ENCODE measurements at regions not wholly inside any gene's neighbourhood (a gene's known extent, or its start where the extent isn't known, plus 50 kb on each side); places are given as distances from the start of the nearest gene placed in this dataset.

- peak overlapping the region; percentile 68 for H3K27ac ChIP-seq
- no peak for DNase-seq (ENCODE audit: low read depth, low spot score)
These were observed 206.0 kb upstream of the PREP start for GRCh38 chr6:105608711-105609374.

GRCh38 chr6:105607636-105608621, 205.0 kb upstream of the PREP start:
- no peak for DNase-seq (ENCODE audit: low read depth, low spot score)
- peak overlapping the region; percentile 68 for H3K27ac ChIP-seq

- DNase-seq (ENCODE audit: low read depth, low spot score), result no peak
These were observed 204.1 kb upstream of the PREP start for GRCh38 chr6:105606831-105607463.

GRCh38 chr6:105604587-105604884, 201.7 kb upstream of the PREP start:
- peak overlapping the region; percentile 20 for H3K27ac ChIP-seq
- DNase-seq (ENCODE audit: low read depth, low spot score), result no peak

More at GRCh38 chr6:105606831-105607463, 204.1 kb upstream of the PREP start:
- H3K27ac ChIP-seq, result peak overlapping the region; percentile 68

- H3K27ac ChIP-seq, result peak overlapping the region; percentile 20
- DNase-seq (ENCODE audit: low read depth, low spot score), result no peak
These were observed 201.1 kb upstream of the PREP start for GRCh38 chr6:105603788-105604586.

DNA sequence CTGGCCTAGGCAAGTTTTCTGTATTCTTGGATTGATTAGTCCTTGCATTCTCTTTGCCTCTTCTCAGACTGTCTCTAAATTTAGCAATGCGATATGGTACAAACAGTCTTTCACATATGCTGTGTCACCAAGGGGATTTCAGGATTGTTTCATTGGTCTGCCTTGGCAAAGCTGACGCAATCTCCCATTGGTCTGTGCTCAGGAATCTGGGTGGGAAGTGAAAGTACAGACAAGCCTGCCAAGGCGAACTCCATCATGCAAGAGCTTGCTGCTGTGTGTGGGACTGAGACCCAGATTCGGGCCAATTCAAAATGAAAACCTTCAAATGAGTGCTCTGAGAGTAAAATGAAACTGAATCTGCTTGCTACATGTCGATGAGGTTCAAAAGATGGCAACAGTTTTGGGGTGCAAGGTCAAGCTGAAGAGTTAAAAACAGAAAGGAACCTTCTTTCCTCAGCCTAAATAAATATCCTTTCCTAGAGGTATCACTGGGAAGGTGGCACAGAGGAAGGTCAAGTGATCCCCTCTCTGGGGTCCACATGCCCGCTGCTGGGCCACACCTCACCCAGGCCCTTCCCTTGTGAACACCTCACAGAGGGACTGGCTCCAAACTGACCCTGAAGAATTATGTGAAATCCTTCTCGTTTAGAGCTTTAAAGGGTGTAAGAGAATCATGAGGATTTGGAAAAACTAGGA, 198.8 kb upstream of the PREP start:
- DNase-seq (ENCODE audit: low read depth, low spot score), result peak; percentile 100

DNA sequence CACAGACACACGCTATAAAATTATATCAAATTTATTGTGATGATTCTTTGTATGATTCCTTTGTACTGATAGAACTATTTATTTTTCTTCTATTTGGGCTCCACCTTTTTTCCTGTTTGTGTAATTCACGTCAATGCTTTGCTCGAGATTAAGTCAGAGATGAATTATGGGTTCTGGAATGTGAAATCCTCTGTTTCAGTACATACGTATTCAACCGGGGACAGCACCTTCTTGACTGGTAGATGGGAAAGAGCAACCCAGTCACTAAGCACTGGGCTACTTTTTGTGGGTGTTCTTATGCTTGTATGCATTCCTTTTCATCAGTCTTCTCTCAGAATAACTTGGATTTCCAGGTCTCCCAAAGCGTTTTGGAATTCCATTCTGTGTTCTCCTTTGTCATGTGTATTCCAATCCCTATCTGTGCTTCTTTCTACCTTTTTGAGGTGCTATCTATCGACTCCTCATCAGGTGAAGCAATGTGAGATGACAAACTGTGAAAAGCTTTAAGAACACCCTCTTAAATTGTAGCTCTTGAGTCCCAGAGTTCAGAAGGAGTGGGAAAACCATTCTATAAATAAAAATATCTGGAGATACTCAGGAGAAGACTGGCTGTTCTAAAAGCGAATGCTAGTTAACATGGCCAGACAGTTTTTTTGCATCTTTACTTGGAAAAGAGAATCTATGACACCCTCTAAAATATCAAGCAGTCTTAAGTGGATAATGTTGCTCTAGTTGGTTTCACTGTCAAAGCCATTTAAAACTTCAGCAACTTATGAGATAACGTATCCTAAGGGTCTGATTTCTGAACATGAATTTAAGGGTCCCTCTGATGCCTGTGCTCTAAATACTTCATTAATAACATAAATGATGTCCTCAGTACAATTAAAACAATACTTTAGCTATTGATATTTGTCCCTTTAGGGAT, 197.7 kb upstream of the PREP start:
- DNase-seq (ENCODE audit: low read depth, low spot score), result peak; percentile 96
- peak overlapping the region; percentile 100 for H3K27ac ChIP-seq

More for the DNA sequence above, 198.8 kb upstream of the PREP start:
- peak overlapping the region; percentile 100 for H3K27ac ChIP-seq

- peak overlapping the region; percentile 100 for H3K27ac ChIP-seq
- no peak for DNase-seq (ENCODE audit: low read depth, low spot score)
These were observed 195.4 kb upstream of the PREP start for GRCh38 chr6:105598264-105598663.

- peak overlapping the region; percentile 100 for H3K27ac ChIP-seq
- peak; percentile 93 for DNase-seq (ENCODE audit: low read depth, low spot score)
These were observed 193.4 kb upstream of the PREP start for GRCh38 chr6:105596284-105596755.

GRCh38 chr6:105595829-105596228, 192.9 kb upstream of the PREP start:
- DNase-seq (ENCODE audit: low read depth, low spot score), result no peak
- peak overlapping the region; percentile 100 for H3K27ac ChIP-seq

- H3K27ac ChIP-seq, result peak overlapping the region; percentile 100
- no peak for DNase-seq (ENCODE audit: low read depth, low spot score)
These were observed 191.9 kb upstream of the PREP start for GRCh38 chr6:105594821-105595220.

DNA sequence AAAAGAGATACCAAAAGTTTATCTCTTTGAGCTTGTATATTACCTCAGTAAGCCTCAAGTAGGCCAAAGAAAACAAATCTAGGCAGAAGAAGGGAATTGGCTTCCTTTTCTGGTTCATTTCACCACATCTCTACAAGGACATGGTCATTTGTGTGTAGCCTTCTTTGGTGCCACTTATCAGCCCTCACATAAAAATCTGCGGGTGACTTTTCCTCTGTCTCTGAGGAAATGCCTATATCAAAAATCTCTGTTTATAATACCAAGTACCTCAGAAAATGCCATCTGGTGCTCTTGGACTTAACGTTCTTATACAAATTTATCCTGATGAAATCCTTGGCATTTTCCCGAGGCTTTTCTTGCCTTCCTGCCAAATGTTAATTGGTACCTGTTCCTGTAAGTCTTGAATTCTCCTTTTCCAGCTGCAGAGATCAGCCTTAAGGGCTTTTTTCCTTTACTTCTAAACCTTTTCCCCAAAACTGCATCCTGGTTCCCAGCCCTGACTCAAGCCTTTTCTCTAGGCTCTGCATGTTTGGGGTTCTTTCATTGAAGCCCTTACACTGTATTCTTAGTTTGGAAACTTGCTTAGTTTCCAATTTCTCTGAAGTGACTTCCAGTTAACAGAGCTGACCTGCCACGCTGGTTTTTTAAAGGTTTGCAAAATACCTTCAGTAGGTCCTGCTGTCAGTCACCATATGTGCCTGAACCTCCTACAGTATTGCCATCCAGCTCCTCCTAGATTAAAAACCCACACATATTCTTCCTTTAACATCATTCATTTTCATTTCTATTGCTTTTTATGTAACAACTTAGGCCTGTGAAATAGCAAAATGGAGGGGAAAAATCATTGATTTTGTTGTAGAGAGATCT, 191.2 kb upstream of the PREP start:
- peak overlapping the region; percentile 100 for H3K27ac ChIP-seq
- DNase-seq (ENCODE audit: low read depth, low spot score), result no peak

DNA sequence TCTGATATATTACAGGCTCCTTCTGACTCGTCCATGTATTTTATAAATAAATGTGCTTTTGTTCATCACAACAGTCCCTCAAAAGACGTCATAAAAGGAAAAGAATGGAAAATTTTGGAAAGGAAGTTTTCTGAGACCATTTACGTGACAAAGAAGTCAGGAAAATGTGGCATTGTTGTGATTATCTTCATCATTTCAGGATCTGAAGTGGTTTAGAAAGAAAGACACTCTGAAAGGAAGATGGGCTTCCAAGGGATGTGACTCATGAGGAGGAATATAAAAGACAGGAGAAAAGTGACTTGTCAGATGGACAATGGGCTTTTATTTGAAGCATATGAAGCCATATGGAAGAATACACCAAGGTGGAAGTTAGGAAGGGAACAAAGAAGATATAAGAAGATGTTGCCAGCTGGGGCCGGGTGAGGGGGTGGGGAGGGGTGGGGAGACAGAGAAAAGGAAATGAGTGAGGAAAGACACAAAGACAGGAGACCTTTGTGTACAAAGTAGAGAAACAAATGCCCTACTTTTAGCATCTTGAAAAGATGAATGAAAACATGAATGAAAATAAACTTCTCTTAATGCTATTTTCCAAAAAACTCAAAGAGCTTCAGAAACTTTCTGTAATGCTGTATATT, 190.3 kb upstream of the PREP start:
- no peak for DNase-seq (ENCODE audit: low read depth, low spot score)
- peak overlapping the region; percentile 100 for H3K27ac ChIP-seq

- peak; percentile 99 for DNase-seq (ENCODE audit: low read depth, low spot score)
- H3K27ac ChIP-seq, result peak overlapping the region; percentile 100
These were observed 189.4 kb upstream of the PREP start for GRCh38 chr6:105592329-105592728.

DNA sequence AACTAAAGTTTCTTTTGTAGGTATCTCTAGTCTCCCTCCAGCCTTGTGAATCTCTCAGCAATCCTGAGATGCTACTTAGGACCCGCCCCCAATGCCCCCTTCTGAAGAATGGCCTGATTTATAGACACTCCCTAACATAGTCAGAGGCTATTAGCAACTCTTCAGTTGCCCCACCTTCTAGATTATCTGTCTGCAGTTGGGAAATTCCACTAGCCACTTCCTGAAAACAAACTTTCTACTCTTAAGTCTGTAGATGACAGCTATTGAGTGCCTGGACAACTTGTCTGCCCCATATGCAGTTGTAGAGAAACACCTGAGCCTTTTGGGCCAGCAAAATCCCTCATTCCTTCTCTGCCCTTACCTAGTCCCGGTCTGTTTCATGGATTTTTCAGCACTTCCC, 188.2 kb upstream of the PREP start:
- DNase-seq (ENCODE audit: low read depth, low spot score), result peak; percentile 86
- H3K27ac ChIP-seq, result peak overlapping the region; percentile 100

GRCh38 chr6:105588123-105588710, 185.3 kb upstream of the PREP start:
- H3K27ac ChIP-seq, result peak overlapping the region; percentile 70

More at GRCh38 chr6:105588123-105588710, 185.3 kb upstream of the PREP start:
- DNase-seq (ENCODE audit: low read depth, low spot score), result no peak

All from epithelial cell of prostate (primary cell).